Motor neuron (in vitro differentiated cells): ENCODE measurements at regions not wholly inside any gene's neighbourhood (a gene's known extent, or its start where the extent isn't known, plus 50 kb on each side); places are given as distances from the start of the nearest gene placed in this dataset.
A peak's percentile ranks its signal among the peaks of the same experiment; 100 is the strongest.

Source experiments
- ATAC-seq, 8 experiments: fragments of 200-7000 bp; cut with Tn5 transposase; replicated peaks in 6 of 8; 2 replicates each; pipeline ENCODE4 v1.8.0; 2021; ENCODE audit warnings: mild to moderate bottlenecking in 8 of 8, moderate library complexity in 8 of 8
- H3K27ac ChIP-seq, 2 donors: fragments of 250-450 bp; sonication (Bioruptor Pico); 2 replicates each; pipeline ENCODE4 v1.9.0; 2021; ENCODE audit warnings: antibody characterized with exemption in 2 of 2, mild to moderate bottlenecking in 2 of 2, moderate library complexity in 1 of 2
- H3K4me1 ChIP-seq, 2 donors: fragments of 250-450 bp; sonication (Bioruptor Pico); replicated peaks in 1 of 2; 2 replicates each; pipeline ENCODE4 v1.6.1; 2021; ENCODE audit warnings: antibody characterized with exemption in 2 of 2, mild to moderate bottlenecking in 2 of 2, moderate library complexity in 1 of 2
- H3K4me3 ChIP-seq, 5 donors: fragments of 250-450 bp; sonication (Bioruptor Pico); 2 replicates each; pipeline ENCODE4 v1.9.0; 2021; ENCODE audit warnings: antibody characterized with exemption in 5 of 5, mild to moderate bottlenecking in 5 of 5, moderate library complexity in 4 of 5
- WGBS, 10 experiments: fragments of 450-650 bp; shearing (Covaris generic); methylation state at CpG; one replicate each; pipeline ENCODE4 v1.0.0; 2022; 5-methylcytosine and 5-hydroxymethylcytosine counted together
- in situ Hi-C, 9 experiments: fragments of 400-800 bp; cut with MboI; loops; one replicate each; pipeline ENCODE4 v1.15.0; 2021; ENCODE audit warnings: low sequenced_read_pairs in 9 of 9, low pct_unique_long_range_greater_than_20kb in 2 of 9; ENCODE audit not compliant: unreplicated experiment in 9 of 9

GRCh38 chr10:24793648-24794379, 70.1 kb upstream of the ARHGAP21 start:
- WGBS, 10 experiments, result 33 to 100% (median 81%) methylated on average over 1 to 4 of the region's 5 CpGs; no CpG with 5 or more reads in 2 of the 10 experiments
- H3K4me3 ChIP-seq, result no peak overlapping the region
- ATAC-seq, result peak in 2 of 8 experiments; percentile 22 to 52
- in situ Hi-C loops, result no loop called here
- no peak overlapping the region for H3K27ac ChIP-seq
- peaks cover 0 to 11% of the 10 kb centered on the region in 2 donors for H3K4me1 ChIP-seq

GRCh38 chr10:24792638-24793037, 69.0 kb upstream of the ARHGAP21 start:
- 25 to 100% (median 78%) methylated on average over 1 to 2 of the region's 2 CpGs; no CpG with 5 or more reads in 3 of the 10 experiments for WGBS, 10 experiments

GRCh38 chr10:24791084-24791726, 67.5 kb upstream of the ARHGAP21 start:
- 63 to 100% (median 83%) methylated on average over 1 to 7 of the region's 7 CpGs; no CpG with 5 or more reads in 1 of the 10 experiments for WGBS, 10 experiments
- Histone ChIP-seq H3K4me1 (peaks cover 0 to 11% of the 10 kb centered on the region in 2 donors), H3K27ac (no peak overlapping the region), H3K4me3 (no peak overlapping the region)
- ATAC-seq, result peak in 2 of 8 experiments; percentile 22 to 25
- in situ Hi-C loops, result no loop called here

More at GRCh38 chr10:24792638-24793037, 69.0 kb upstream of the ARHGAP21 start:
- no peak overlapping the region for H3K4me3 ChIP-seq
- in situ Hi-C loops, result no loop called here
- H3K27ac ChIP-seq, result no peak overlapping the region
- peaks cover 0 to 11% of the 10 kb centered on the region in 2 donors for H3K4me1 ChIP-seq
- no peak for ATAC-seq

- Histone ChIP-seq H3K4me3 (no peak overlapping the region), H3K4me1 (peaks cover 0 to 11% of the 10 kb centered on the region in 2 donors), H3K27ac (peak overlapping the region in 1 of 2 donors; percentile 17)
- in situ Hi-C loops, result no loop called here
- WGBS, 10 experiments, result 40 to 99% (median 78%) methylated on average over 2 to 11 of the region's 11 CpGs; no CpG with 5 or more reads in 1 of the 10 experiments
- peak in 4 of 8 experiments; percentile 75 to 90 (median 84) for ATAC-seq
These were observed 66.9 kb upstream of the ARHGAP21 start for GRCh38 chr10:24790599-24790998.

GRCh38 chr10:24790073-24790472, 66.4 kb upstream of the ARHGAP21 start:
- WGBS, 10 experiments, result 0 to 90% (median 79%) methylated on average over 2 to 7 of the region's 7 CpGs; no CpG with 5 or more reads in 1 of the 10 experiments
- Histone ChIP-seq H3K27ac (no peak overlapping the region), H3K4me1 (peaks cover 0 to 11% of the 10 kb centered on the region in 2 donors), H3K4me3 (no peak overlapping the region)
- no peak for ATAC-seq
- in situ Hi-C loops, result no loop called here

- 57 to 100% (median 74%) methylated on average over 1 to 6 of the region's 6 CpGs for WGBS, 10 experiments
- Histone ChIP-seq H3K4me1 (peaks cover 0 to 8% of the 10 kb centered on the region in 2 donors), H3K27ac (no peak overlapping the region), H3K4me3 (no peak overlapping the region)
- in situ Hi-C loops, result no loop called here
- peak in 4 of 8 experiments; percentile 14 to 53 (median 31) for ATAC-seq
These were observed 61.2 kb upstream of the ARHGAP21 start for GRCh38 chr10:24784923-24785322.

- peaks cover 0 to 8% of the 10 kb centered on the region in 2 donors for H3K4me1 ChIP-seq
- WGBS, 10 experiments, result 74 to 100% (median 94%) methylated on average over 2 to 9 of the region's 12 CpGs; no CpG with 5 or more reads in 2 of the 10 experiments
- no peak for ATAC-seq
- in situ Hi-C loops, result no loop called here
- H3K27ac ChIP-seq, result no peak overlapping the region
- H3K4me3 ChIP-seq, result no peak overlapping the region
These were observed 60.4 kb upstream of the ARHGAP21 start for GRCh38 chr10:24784061-24784460.

GRCh38 chr10:24783504-24783903, 59.8 kb upstream of the ARHGAP21 start:
- WGBS, 10 experiments, result 50 to 100% (median 82%) methylated on average over 1 to 4 of the region's 4 CpGs; no CpG with 5 or more reads in 4 of the 10 experiments
- H3K27ac ChIP-seq, result no peak overlapping the region

GRCh38 chr10:24779737-24780136, 56.0 kb upstream of the ARHGAP21 start:
- peaks cover 0 to 5% of the 10 kb centered on the region in 2 donors for H3K4me1 ChIP-seq
- WGBS, 10 experiments, result 0 to 100% (median 34%) methylated on average over 1 of the region's 1 CpG; no CpG with 5 or more reads in 2 of the 10 experiments
- H3K27ac ChIP-seq, result no peak overlapping the region
- in situ Hi-C loops, result no loop called here
- no peak overlapping the region for H3K4me3 ChIP-seq
- peak in 4 of 8 experiments; percentile 23 to 53 (median 33) for ATAC-seq

More at GRCh38 chr10:24783504-24783903, 59.8 kb upstream of the ARHGAP21 start:
- ATAC-seq, result no peak
- Histone ChIP-seq H3K4me3 (no peak overlapping the region), H3K4me1 (peaks cover 0 to 8% of the 10 kb centered on the region in 2 donors)
- in situ Hi-C loops, result no loop called here

- no peak for ATAC-seq
- WGBS, 10 experiments, result 70 to 100% (median 98%) methylated on average over 2 to 7 of the region's 7 CpGs; no CpG with 5 or more reads in 1 of the 10 experiments
- no peaks in the 10 kb centered on the region for H3K4me1 ChIP-seq
- H3K4me3 ChIP-seq, result no peak overlapping the region
- in situ Hi-C loops, result no loop called here
- no peak overlapping the region for H3K27ac ChIP-seq
These were observed 54.6 kb upstream of the ARHGAP21 start for GRCh38 chr10:24778298-24778697.

- WGBS, 10 experiments, result 30 to 100% (median 61%) methylated on average over 1 to 3 of the region's 3 CpGs; no CpG with 5 or more reads in 2 of the 10 experiments
- ATAC-seq, result no peak
These were observed 53.5 kb upstream of the ARHGAP21 start for GRCh38 chr10:24777196-24777595.

GRCh38 chr10:24773939-24774589, 50.4 kb upstream of the ARHGAP21 start:
- Histone ChIP-seq H3K4me1 (no peaks in the 10 kb centered on the region), H3K4me3 (no peak overlapping the region), H3K27ac (no peak overlapping the region)
- in situ Hi-C loops, result no loop called here
- ATAC-seq, result peak in 2 of 8 experiments; percentile 74 to 82
- 0 to 100% (median 84%) methylated on average over 1 to 3 of the region's 3 CpGs for WGBS, 10 experiments

More at GRCh38 chr10:24777196-24777595, 53.5 kb upstream of the ARHGAP21 start:
- Histone ChIP-seq H3K27ac (no peak overlapping the region), H3K4me3 (no peak overlapping the region), H3K4me1 (no peaks in the 10 kb centered on the region)
- in situ Hi-C loops, result no loop called here
